SU-DHL-6 (cell line): ENCODE measurements at regions not wholly inside any gene's neighbourhood (a gene's known extent, or its start where the extent isn't known, plus 50 kb on each side); places are given as distances from the start of the nearest gene placed in this dataset.

ENCODE experiments used
- H2AFZ ChIP-seq: fragments of 200-600 bp; sonication (generic); 2 replicates; pipeline ENCODE4 v1.6.1; 2014; ENCODE audit warnings: low read depth, mild to moderate bottlenecking, moderate library complexity, mixed read lengths, antibody characterized with exemption, low read length; ENCODE audit not compliant: severe bottlenecking
- H3F3A ChIP-seq: fragments of 200-600 bp; shearing (Covaris generic); 2 replicates; pipeline ENCODE4 v1.6.0; 2016; ENCODE audit warnings: antibody characterized with exemption, mild to moderate bottlenecking; ENCODE audit not compliant: insufficient read depth
- H3K27ac ChIP-seq: fragments of 200-600 bp; sonication (generic); 2 replicates; pipeline ENCODE4 v1.5.1; 2016; ENCODE audit warnings: low read depth, mild to moderate bottlenecking, low read length, moderate library complexity, mixed read lengths
- H3K27me3 ChIP-seq: fragments of 200-600 bp; sonication (generic), shearing (Covaris generic); 2 replicates; pipeline ENCODE4 v1.6.0; 2014; ENCODE audit warnings: mild to moderate bottlenecking, low read length
- H3K36me3 ChIP-seq: fragments of 200-600 bp; sonication (generic); 2 replicates; pipeline ENCODE4 v1.6.1; 2014; ENCODE audit warnings: mild to moderate bottlenecking, low read length, mixed read lengths
- H3K4me2 ChIP-seq: fragments of 300-600, 200-600 bp; shearing (Covaris generic), sonication (generic); 2 replicates; pipeline ENCODE4 v1.6.0; 2014; ENCODE audit warnings: low read length, low read depth, mild to moderate bottlenecking; ENCODE audit not compliant: poor library complexity, severe bottlenecking
- H3K4me3 ChIP-seq: fragments of 200-600 bp; sonication (generic); 2 replicates; pipeline ENCODE4 v1.5.1; 2014; ENCODE audit warnings: antibody characterized with exemption, low read length, mild to moderate bottlenecking, mixed read lengths; ENCODE audit not compliant: insufficient read depth, poor library complexity, severe bottlenecking
- H3K79me2 ChIP-seq: fragments of 200-600 bp; sonication (generic); 2 replicates; pipeline ENCODE4 v1.6.1; 2014; ENCODE audit warnings: mild to moderate bottlenecking, low read length, moderate library complexity; ENCODE audit not compliant: insufficient read depth
- H3K9ac ChIP-seq: fragments of 200-600 bp; sonication (generic); 2 replicates; pipeline ENCODE4 v1.7.0; 2014; ENCODE audit warnings: mild to moderate bottlenecking, low read length
- H3K9me2 ChIP-seq: fragments of 200-600 bp; sonication (generic); replicated peaks from 2 replicates; pipeline ENCODE4 v1.6.1; 2014; ENCODE audit warnings: low read length; ENCODE audit not compliant: insufficient read depth
- H3K9me3 ChIP-seq: fragments of 200-600 bp; sonication (generic); 2 replicates; pipeline ENCODE4 v1.6.1; 2014; ENCODE audit warnings: low read length, mixed read lengths; ENCODE audit not compliant: insufficient read depth
- H4K20me1 ChIP-seq: fragments of 200-600 bp; sonication (generic); 2 replicates; pipeline ENCODE4 v1.6.1; 2014; ENCODE audit warnings: low read depth, mild to moderate bottlenecking, antibody characterized with exemption, low read length, moderate library complexity, mixed read lengths
- CTCF ChIP-seq: fragments of 200-600 bp; sonication (generic); IDR thresholded peaks from one replicate; pipeline ENCODE4 v1.5.1; 2017; ENCODE audit warnings: antibody characterized with exemption, mild to moderate bottlenecking, low read length, moderate library complexity; ENCODE audit not compliant: insufficient read depth, poor library complexity, severe bottlenecking
- EZH2phosphoT487 ChIP-seq: fragments of 200-600 bp; sonication (generic), shearing (Covaris generic); conservative IDR thresholded peaks from 2 replicates; pipeline ENCODE4 v1.6.1; 2018; ENCODE audit warnings: mild to moderate bottlenecking, antibody characterized with exemption, low read length, moderate library complexity, mixed read lengths

GRCh38 chr5:96180684-96181435 is 219.2 kb upstream of the ELL2 start:
- Histone ChIP-seq H3F3A (no peaks in the 10 kb centered on the region), H3K9me2 (no peaks in the 10 kb centered on the region), H3K4me2 (no peak overlapping the region), H3K4me3 (no peak overlapping the region), H3K79me2 (no peaks in the 10 kb centered on the region), H3K27me3 (no peaks in the 10 kb centered on the region), H3K27ac (no peak overlapping the region), H4K20me1 (no peaks in the 10 kb centered on the region), H3K36me3 (no peaks in the 10 kb centered on the region), H2AFZ (no peak overlapping the region), H3K9ac (no peak overlapping the region), H3K9me3 (no peaks in the 10 kb centered on the region)
- TF ChIP-seq CTCF = no peak
- TF ChIP-seq EZH2phosphoT487 = no peak

GRCh38 chr5:96177303-96177869 is 215.7 kb upstream of the ELL2 start:
- Histone ChIP-seq H3K9ac (no peak overlapping the region), H2AFZ (no peak overlapping the region), H3K27ac (no peak overlapping the region), H3K9me3 (no peaks in the 10 kb centered on the region), H3K36me3 (no peaks in the 10 kb centered on the region), H3K27me3 (no peaks in the 10 kb centered on the region), H3F3A (no peaks in the 10 kb centered on the region), H3K79me2 (no peaks in the 10 kb centered on the region), H3K4me3 (no peak overlapping the region), H3K9me2 (no peaks in the 10 kb centered on the region), H4K20me1 (no peaks in the 10 kb centered on the region), H3K4me2 (no peak overlapping the region)
- TF ChIP-seq EZH2phosphoT487 (no peak), CTCF (no peak)

GRCh38 chr5:96176022-96176421 is 214.4 kb upstream of the ELL2 start:
- Histone ChIP-seq H3K36me3 (no peaks in the 10 kb centered on the region), H3K9me3 (no peaks in the 10 kb centered on the region), H3K79me2 (no peaks in the 10 kb centered on the region), H3F3A (no peaks in the 10 kb centered on the region), H3K27ac (no peak overlapping the region), H3K4me3 (no peak overlapping the region), H4K20me1 (no peaks in the 10 kb centered on the region), H2AFZ (no peak overlapping the region), H3K9ac (no peak overlapping the region), H3K27me3 (no peaks in the 10 kb centered on the region), H3K9me2 (no peaks in the 10 kb centered on the region), H3K4me2 (no peak overlapping the region)
- no peak for TF ChIP-seq CTCF
- no peak for TF ChIP-seq EZH2phosphoT487
